ENCODE measurements at regions not wholly inside any gene's neighbourhood (a gene's known extent, or its start where the extent isn't known, plus 50 kb on each side); places are given as distances from the start of the nearest gene placed in this dataset.

- in situ Hi-C loops (cut with MboI) (no loop called here), intact Hi-C loops (cut with micrococcal nuclease) (no loop called here)
- TF ChIP-seq IRF9 (tag; IDR thresholded peaks at IDR 0.05) (no peak), KAT2B (IDR thresholded peaks at IDR 0.05; ENCODE audit: low read depth, low read length) (no peak), ZBTB43 (CRISPR knock-in tag; IDR thresholded peaks at IDR 0.05) (no peak), ZBTB9 (CRISPR knock-in tag; IDR thresholded peaks at IDR 0.05) (no peak)
- ChIA-PET POLR2A (no interaction called here), CTCF (ENCODE audit: low intra/inter-chr PET ratio) (no interaction called here)
- 0% methylated on average over 1 of the region's 1 CpG for WGBS (ENCODE audit: insufficient coverage, low coverage, missing lambda C conversion rate)
- DNase-seq (ENCODE audit: extremely low read depth in 1 of 4, low spot score in 3 of 4): no peak
- no peaks in the 10 kb centered on the region for H3K9me3 ChIP-seq (replicated peaks; ENCODE audit: control insufficient read depth, insufficient read depth, low read depth, low read length)
- no peaks in the 10 kb centered on the region for H4K20me1 ChIP-seq (replicated peaks; ENCODE audit: control insufficient read depth, insufficient read depth, low read length)
- BruUV-seq (replicated peaks): no TSS peak
- H3K27ac ChIP-seq (ENCODE audit: extremely low read depth, low read depth, low read length): no peak overlapping the region
- H3K9me1 ChIP-seq (ENCODE audit: control insufficient read depth, insufficient read depth, low read length): no peaks in the 10 kb centered on the region
- H3K27me3 ChIP-seq (ENCODE audit: control insufficient read depth in 2 of 2, insufficient read depth in 2 of 2, low read length in 2 of 2): no peaks in the 10 kb centered on the region
- no peak overlapping the region for H3K9ac ChIP-seq (ENCODE audit: insufficient read depth in 1 of 2, low read depth in 2 of 2, low read length in 2 of 2)
- no peaks in the 10 kb centered on the region for H3K36me3 ChIP-seq (ENCODE audit: control insufficient read depth, insufficient read depth, low read length)
- H2AFZ ChIP-seq (ENCODE audit: low read depth, low read length): no peak overlapping the region
- no peak for ATAC-seq
- H3K4me2 ChIP-seq (ENCODE audit: insufficient read depth, low read length): no peak overlapping the region
- no peaks in the 10 kb centered on the region for H3K79me2 ChIP-seq (ENCODE audit: control insufficient read depth, insufficient read depth, low read length)
- H3K4me1 ChIP-seq (replicated peaks in 1 of 2; ENCODE audit: control insufficient read depth in 2 of 2, insufficient read depth in 2 of 2, low read length in 2 of 2): no peaks in the 10 kb centered on the region
- FAIRE-seq: no peak
- no peak overlapping the region for H3K4me3 ChIP-seq
Measured at GRCh38 chr4:110876866-110877265, 254.0 kb upstream of the PITX2 start.
